ENCODE measurements at regions not wholly inside any gene's neighbourhood (a gene's known extent, or its start where the extent isn't known, plus 50 kb on each side); places are given as distances from the start of the nearest gene placed in this dataset.

- no peak overlapping the region for H3K4me3 ChIP-seq (ENCODE audit: low read depth, low read length)
- no peak for TF ChIP-seq CTCF (IDR thresholded peaks at IDR 0.05; ENCODE audit: low read depth, low read length)
- in situ Hi-C loops (cut with HindIII; ENCODE audit: low sequenced_read_pairs): no loop called here
- no peak for DNase-seq (ENCODE audit: low read depth, low spot score)
These were observed 840.8 kb downstream of the TBC1D32 start for GRCh38 chr6:120493505-120493904.

- TF ChIP-seq CTCF (IDR thresholded peaks at IDR 0.05; ENCODE audit: low read depth, low read length): no peak
- no peak for DNase-seq (ENCODE audit: low read depth, low spot score)
- in situ Hi-C loops (cut with HindIII; ENCODE audit: low sequenced_read_pairs): no loop called here
- H3K4me3 ChIP-seq (ENCODE audit: low read depth, low read length): no peak overlapping the region
These were observed 844.3 kb downstream of the TBC1D32 start for GRCh38 chr6:120489941-120490340.

GRCh38 chr6:120484146-120484545, 850.1 kb downstream of the TBC1D32 start:
- H3K4me3 ChIP-seq (ENCODE audit: low read depth, low read length): no peak overlapping the region
- in situ Hi-C loops (cut with HindIII; ENCODE audit: low sequenced_read_pairs): no loop called here
- TF ChIP-seq CTCF (IDR thresholded peaks at IDR 0.05; ENCODE audit: low read depth, low read length): no peak
- no peak for DNase-seq (ENCODE audit: low read depth, low spot score)

- in situ Hi-C loops (cut with HindIII; ENCODE audit: low sequenced_read_pairs): no loop called here
- no peak overlapping the region for H3K4me3 ChIP-seq (ENCODE audit: low read depth, low read length)
- no peak for DNase-seq (ENCODE audit: low read depth, low spot score)
- TF ChIP-seq CTCF (IDR thresholded peaks at IDR 0.05; ENCODE audit: low read depth, low read length): no peak
These were observed 855.6 kb downstream of the TBC1D32 start for GRCh38 chr6:120478650-120479049.

GRCh38 chr6:120473804-120474203, 860.5 kb downstream of the TBC1D32 start:
- no peak for TF ChIP-seq CTCF (IDR thresholded peaks at IDR 0.05; ENCODE audit: low read depth, low read length)
- no peak for DNase-seq (ENCODE audit: low read depth, low spot score)
- in situ Hi-C loops (cut with HindIII; ENCODE audit: low sequenced_read_pairs): no loop called here
- no peak overlapping the region for H3K4me3 ChIP-seq (ENCODE audit: low read depth, low read length)

- in situ Hi-C loops (cut with HindIII; ENCODE audit: low sequenced_read_pairs): no loop called here
- TF ChIP-seq CTCF (IDR thresholded peaks at IDR 0.05; ENCODE audit: low read depth, low read length): no peak
- H3K4me3 ChIP-seq (ENCODE audit: low read depth, low read length): no peak overlapping the region
- DNase-seq (ENCODE audit: low read depth, low spot score): no peak
These were observed 865.8 kb downstream of the TBC1D32 start for GRCh38 chr6:120468486-120468885.

GRCh38 chr6:120451508-120451907, 882.8 kb downstream of the TBC1D32 start:
- TF ChIP-seq CTCF (IDR thresholded peaks at IDR 0.05; ENCODE audit: low read depth, low read length): no peak
- in situ Hi-C loops (cut with HindIII; ENCODE audit: low sequenced_read_pairs): no loop called here
- DNase-seq (ENCODE audit: low read depth, low spot score): no peak
- no peak overlapping the region for H3K4me3 ChIP-seq (ENCODE audit: low read depth, low read length)

Measured in astrocyte of the spinal cord (primary cell).